Ascending aorta (tissue), 2 donors: ENCODE measurements at regions not wholly inside any gene's neighbourhood (a gene's known extent, or its start where the extent isn't known, plus 50 kb on each side); places are given as distances from the start of the nearest gene placed in this dataset.

Experiments used
- DNase-seq, 2 donors: peaks; one replicate each; pipeline ENCODE4 v3.0.0-alpha.2; 2019; ENCODE audit warnings: low spot score in 2 of 2
- H3K27ac ChIP-seq, 2 donors: fragments of 200-600 bp; sonication (generic); one replicate each; pipeline ENCODE4 v1.5.1; 2016 to 2017; ENCODE audit warnings: mild to moderate bottlenecking in 1 of 2
- H3K27me3 ChIP-seq: fragments of 200-600 bp; sonication (generic); one replicate; pipeline ENCODE4 v1.5.1; 2017
- H3K36me3 ChIP-seq, 2 donors: fragments of 200-600 bp; sonication (generic); one replicate each; pipeline ENCODE4 v1.5.1; 2016
- H3K4me1 ChIP-seq, 2 donors: fragments of 200-600 bp; sonication (generic); one replicate each; pipeline ENCODE4 v1.5.1; 2016 to 2017; ENCODE audit warnings: mild to moderate bottlenecking in 1 of 2
- H3K4me3 ChIP-seq, 2 donors: fragments of 200-600 bp; sonication (generic); one replicate each; pipeline ENCODE4 v1.5.1; 2016 to 2017; ENCODE audit warnings: mild to moderate bottlenecking in 1 of 2
- H3K9me3 ChIP-seq, 2 donors: fragments of 200-600 bp; sonication (generic); one replicate each; pipeline ENCODE4 v1.5.1; 2016
- CTCF ChIP-seq, 3 experiments: fragments of 200-600 bp in 2 of 3; fragments of 450-650 bp in 1 of 3; sonication (generic) in 2 of 3; IDR thresholded peaks; one replicate each; pipeline ENCODE4 v1.5.1; 2016 to 2019; ENCODE audit warnings: antibody characterized with exemption in 3 of 3, mild to moderate bottlenecking in 1 of 3, moderate library complexity in 1 of 3
- intact Hi-C: fragments of 100-400 bp; cut with DNase I; formaldehyde crosslinking; loops from one replicate; pipeline ENCODE4 v1.15.1; 2023

GRCh38 chr11:122031813-122032212, 84.2 kb downstream of the BLID start:
- Histone ChIP-seq H3K36me3 (no peaks in the 10 kb centered on the region), H3K4me3 (no peak overlapping the region), H3K4me1 (peaks cover 0 to 14% of the 10 kb centered on the region in 2 donors), H3K27me3 (no peaks in the 10 kb centered on the region), H3K27ac (no peak overlapping the region), H3K9me3 (no peaks in the 10 kb centered on the region)
- DNase-seq: no peak
- no peak for TF ChIP-seq CTCF (IDR thresholded peaks at IDR 0.05)
- intact Hi-C loops: no loop called here

GRCh38 chr11:122030286-122030685, 85.7 kb downstream of the BLID start:
- peaks cover 0 to 4% of the 10 kb centered on the region in 2 donors for H3K4me1 ChIP-seq
- no peak for TF ChIP-seq CTCF (IDR thresholded peaks at IDR 0.05)
- H3K27me3 ChIP-seq: no peaks in the 10 kb centered on the region
- H3K27ac ChIP-seq: no peak overlapping the region
- no peak for DNase-seq
- H3K4me3 ChIP-seq: no peak overlapping the region
- no peaks in the 10 kb centered on the region for H3K9me3 ChIP-seq
- no peaks in the 10 kb centered on the region for H3K36me3 ChIP-seq
- intact Hi-C loops: no loop called here

GRCh38 chr11:122028545-122028944, 87.5 kb downstream of the BLID start:
- intact Hi-C loops: no loop called here
- no peak overlapping the region for H3K27ac ChIP-seq
- DNase-seq: no peak
- H3K4me1 ChIP-seq: peaks cover 0 to 3% of the 10 kb centered on the region in 2 donors
- H3K4me3 ChIP-seq: no peak overlapping the region
- no peaks in the 10 kb centered on the region for H3K36me3 ChIP-seq
- H3K9me3 ChIP-seq: no peaks in the 10 kb centered on the region
- no peaks in the 10 kb centered on the region for H3K27me3 ChIP-seq
- no peak for TF ChIP-seq CTCF (IDR thresholded peaks at IDR 0.05)

- TF ChIP-seq CTCF (IDR thresholded peaks at IDR 0.05): no peak
- DNase-seq: no peak
- Histone ChIP-seq H3K36me3 (no peaks in the 10 kb centered on the region), H3K9me3 (no peaks in the 10 kb centered on the region), H3K4me1 (peaks cover 0 to 3% of the 10 kb centered on the region in 2 donors), H3K4me3 (no peak overlapping the region), H3K27ac (no peak overlapping the region), H3K27me3 (no peaks in the 10 kb centered on the region)
- intact Hi-C loops: no loop called here
These were observed 88.0 kb downstream of the BLID start for GRCh38 chr11:122028036-122028435.

GRCh38 chr11:122025757-122026156, 90.3 kb downstream of the BLID start:
- peaks cover 0 to 3% of the 10 kb centered on the region in 2 donors for H3K4me1 ChIP-seq
- no peaks in the 10 kb centered on the region for H3K36me3 ChIP-seq
- H3K9me3 ChIP-seq: no peaks in the 10 kb centered on the region
- no peaks in the 10 kb centered on the region for H3K27me3 ChIP-seq
- H3K27ac ChIP-seq: no peak overlapping the region
- DNase-seq: no peak
- H3K4me3 ChIP-seq: no peak overlapping the region
- intact Hi-C loops: no loop called here
- no peak for TF ChIP-seq CTCF (IDR thresholded peaks at IDR 0.05)

GRCh38 chr11:122024278-122024677, 91.7 kb downstream of the BLID start:
- no peaks in the 10 kb centered on the region for H3K27me3 ChIP-seq
- TF ChIP-seq CTCF (IDR thresholded peaks at IDR 0.05): no peak
- no peak for DNase-seq
- H3K4me3 ChIP-seq: peak overlapping the region in 1 of 2 donors; percentile 40
- intact Hi-C loops: loop anchor here (5.0 kb wide), 3 partner anchors 183 to 483 kb away; no protein-coding TSS in a partner anchor
- no peaks in the 10 kb centered on the region for H3K9me3 ChIP-seq
- H3K27ac ChIP-seq: peak overlapping the region in 1 of 2 donors; percentile 12
- peaks cover 0 to 3% of the 10 kb centered on the region in 2 donors for H3K4me1 ChIP-seq
- H3K36me3 ChIP-seq: no peaks in the 10 kb centered on the region
